Mesenchymal stem cell (in vitro differentiated cells and primary cell): ENCODE measurements at regions not wholly inside any gene's neighbourhood (a gene's known extent, or its start where the extent isn't known, plus 50 kb on each side); places are given as distances from the start of the nearest gene placed in this dataset.
"Not testable (repeated sequence)": the region's sequence is repeated elsewhere in the genome, so short reads cannot be mapped to it uniquely, and the experiment has no call there.

ENCODE experiments used
- DNase-seq: peaks from one replicate; pipeline ENCODE4 v3.0.0-alpha.2; 2013
- H2AFZ ChIP-seq: one replicate; pipeline ENCODE4 v1.6.1; 2013; ENCODE audit warnings: low read depth, mild to moderate bottlenecking, control low read depth, inconsistent platforms, low read length, moderate library complexity
- H2AK5ac ChIP-seq: 2 replicates; pipeline ENCODE4 v1.6.1; 2013; ENCODE audit warnings: low read length, moderate library complexity, mild to moderate bottlenecking, inconsistent platforms; ENCODE audit not compliant: severe bottlenecking
- H2BK120ac ChIP-seq: one replicate; pipeline ENCODE4 v1.6.1; 2013; ENCODE audit warnings: low read depth, mild to moderate bottlenecking, inconsistent platforms, low read length, moderate library complexity
- H2BK12ac ChIP-seq, 2 experiments: one replicate each; pipeline ENCODE4 v1.6.1; 2013; ENCODE audit warnings: inconsistent platforms in 2 of 2, low read length in 2 of 2, mild to moderate bottlenecking in 2 of 2, moderate library complexity in 2 of 2, control low read depth in 1 of 2
- H2BK15ac ChIP-seq: one replicate; pipeline ENCODE4 v1.6.1; 2013; ENCODE audit warnings: mild to moderate bottlenecking, low read depth, inconsistent platforms; ENCODE audit not compliant: poor library complexity, severe bottlenecking
- H2BK5ac ChIP-seq: 2 replicates; pipeline ENCODE4 v1.6.1; 2013; ENCODE audit warnings: low read depth, mild to moderate bottlenecking, low read length, control low read depth, inconsistent platforms; ENCODE audit not compliant: poor library complexity, severe bottlenecking
- H3K14ac ChIP-seq, 2 experiments: one replicate each; pipeline ENCODE4 v1.6.1; 2013; ENCODE audit warnings: inconsistent platforms in 2 of 2, low read length in 2 of 2, control low read depth in 1 of 2, mild to moderate bottlenecking in 1 of 2, moderate library complexity in 1 of 2
- H3K18ac ChIP-seq, 2 experiments: one replicate each; pipeline ENCODE4 v1.6.1; 2013; ENCODE audit warnings: inconsistent platforms in 2 of 2, low read length in 2 of 2, control low read depth in 1 of 2, low read depth in 1 of 2, mild to moderate bottlenecking in 1 of 2
- H3K23ac ChIP-seq, 2 experiments: one replicate each; pipeline ENCODE4 v1.6.1; 2013; ENCODE audit warnings: inconsistent platforms in 2 of 2, low read length in 2 of 2, mild to moderate bottlenecking in 2 of 2, moderate library complexity in 2 of 2, control low read depth in 1 of 2
- H3K27ac ChIP-seq: 2 replicates; pipeline ENCODE4 v1.5.1; 2013; ENCODE audit warnings: mild to moderate bottlenecking, moderate library complexity, low read length, control low read depth, inconsistent platforms; ENCODE audit not compliant: poor library complexity, severe bottlenecking
- H3K27me3 ChIP-seq, 2 experiments: 2 replicates each; pipeline versions ENCODE4 v1.6.1 to v1.7.0; 2013; ENCODE audit warnings: low read length in 2 of 2, mild to moderate bottlenecking in 2 of 2, moderate library complexity in 2 of 2, control low read depth in 1 of 2, inconsistent platforms in 1 of 2; ENCODE audit not compliant: control insufficient read depth in 1 of 2, insufficient read depth in 1 of 2
- H3K36me3 ChIP-seq, 2 experiments: 2 replicates each; pipeline versions ENCODE4 v1.6.1 to v1.7.0; 2013; ENCODE audit warnings: low read length in 2 of 2, control low read depth in 1 of 2, inconsistent platforms in 1 of 2, low read depth in 1 of 2, mild to moderate bottlenecking in 1 of 2; ENCODE audit not compliant: insufficient read depth in 2 of 2, control insufficient read depth in 1 of 2
- H3K4ac ChIP-seq, 2 experiments: one replicate each; pipeline ENCODE4 v1.6.1; 2013; ENCODE audit warnings: inconsistent platforms in 2 of 2, low read length in 2 of 2, mild to moderate bottlenecking in 2 of 2, moderate library complexity in 2 of 2, control low read depth in 1 of 2, low read depth in 1 of 2
- H3K4me1 ChIP-seq: 2 replicates; pipeline ENCODE4 v1.6.1; 2013; ENCODE audit warnings: low read depth, low read length, control low read depth; ENCODE audit not compliant: control insufficient read depth, insufficient read depth
- H3K4me2 ChIP-seq: 2 replicates; pipeline ENCODE4 v1.6.1; 2013; ENCODE audit warnings: low read length, mild to moderate bottlenecking, inconsistent platforms; ENCODE audit not compliant: poor library complexity, severe bottlenecking
- H3K4me3 ChIP-seq, 2 experiments: 2 replicates each; pipeline versions ENCODE4 v1.5.1 to v1.7.0; 2013; ENCODE audit warnings: low read length in 2 of 2, mild to moderate bottlenecking in 2 of 2, control low read depth in 1 of 2, low read depth in 1 of 2; ENCODE audit not compliant: insufficient read depth in 1 of 2
- H3K79me1 ChIP-seq: replicated peaks from 2 replicates; pipeline ENCODE4 v1.6.1; 2013; ENCODE audit warnings: mild to moderate bottlenecking, control low read depth, low read length, inconsistent platforms; ENCODE audit not compliant: poor library complexity, severe bottlenecking
- H3K9ac ChIP-seq: 2 replicates; pipeline ENCODE4 v1.7.0; 2013; ENCODE audit warnings: mild to moderate bottlenecking, low read length, moderate library complexity
- H3K9me3 ChIP-seq: 2 replicates; pipeline ENCODE4 v1.7.0; 2013; ENCODE audit warnings: mild to moderate bottlenecking, low read length; ENCODE audit not compliant: control insufficient read depth
- H4K8ac ChIP-seq: one replicate; pipeline ENCODE4 v1.6.1; 2013; ENCODE audit warnings: inconsistent platforms, mild to moderate bottlenecking, low read length, moderate library complexity
- H4K91ac ChIP-seq: one replicate; pipeline ENCODE4 v1.6.1; 2013; ENCODE audit warnings: mild to moderate bottlenecking, low read length, inconsistent platforms
- whole genome bisulfite sequencing: methylation state at CpG from one replicate; pipeline ENCODE4 v1.1.7; 2013; ENCODE audit warnings: mixed read lengths; 5-methylcytosine and 5-hydroxymethylcytosine counted together

DNA sequence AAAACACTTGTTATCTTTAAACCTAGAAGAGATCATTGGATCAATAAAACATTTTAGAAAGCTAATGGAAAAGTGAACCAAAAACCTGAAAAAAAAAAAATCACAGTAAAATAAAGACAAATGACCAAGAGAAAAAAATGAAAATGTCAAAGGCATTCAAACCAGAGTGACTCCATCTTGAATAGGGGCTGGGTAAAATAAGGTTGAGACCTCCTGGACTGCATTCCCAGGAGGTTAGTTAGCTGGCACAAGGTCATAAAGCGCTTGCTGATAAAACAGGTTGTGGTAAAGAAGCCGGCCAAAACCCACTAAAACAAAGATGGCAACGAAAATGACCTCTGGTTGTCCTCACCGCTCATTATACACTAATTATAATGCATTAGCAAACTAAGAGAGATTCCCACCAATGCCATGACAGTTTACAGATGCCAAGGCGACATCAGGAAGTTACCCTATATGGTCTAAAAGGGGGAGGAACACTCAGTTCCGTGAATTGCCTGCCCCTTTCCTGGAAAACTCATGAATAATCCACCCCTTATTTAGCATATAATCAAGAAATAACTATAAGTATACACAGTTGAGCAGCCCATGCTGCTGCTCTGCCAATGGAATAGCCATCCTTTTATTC, 116.7 kb upstream of the NEK6 start:
- no peak overlapping the region for H2BK12ac ChIP-seq
- no peak overlapping the region for H3K4me2 ChIP-seq
- H2AK5ac ChIP-seq: no peak overlapping the region
- no peak overlapping the region for H2AFZ ChIP-seq
- peak; percentile 53 for DNase-seq
- no peak overlapping the region for H3K27ac ChIP-seq
- no peak overlapping the region for H2BK15ac ChIP-seq
- H3K4ac ChIP-seq: no peak overlapping the region
- H3K79me1 ChIP-seq: no peaks in the 10 kb centered on the region
- H3K18ac ChIP-seq: no peak overlapping the region
- H3K9me3 ChIP-seq: no peaks in the 10 kb centered on the region
- H2BK120ac ChIP-seq: no peak overlapping the region
- H4K91ac ChIP-seq: no peak overlapping the region
- no peak overlapping the region for H3K23ac ChIP-seq
- no peaks in the 10 kb centered on the region for H3K36me3 ChIP-seq
- peaks cover 5% of the 10 kb centered on the region for H3K4me1 ChIP-seq
- H4K8ac ChIP-seq: no peak overlapping the region
- no peak overlapping the region for H3K14ac ChIP-seq
- no peak overlapping the region for H3K4me3 ChIP-seq
- H3K27me3 ChIP-seq: no peaks in the 10 kb centered on the region
- no peak overlapping the region for H2BK5ac ChIP-seq
- WGBS: 89% methylated on average over 6 of the region's 6 CpGs
- H3K9ac ChIP-seq: no peak overlapping the region

GRCh38 chr9:124144561-124145123, 113.1 kb upstream of the NEK6 start:
- H2BK5ac ChIP-seq, H3K27me3 ChIP-seq, H4K91ac ChIP-seq, H3K4me3 ChIP-seq, H3K79me1 ChIP-seq, H3K27ac ChIP-seq, H3K4ac ChIP-seq, H3K14ac ChIP-seq, H3K4me2 ChIP-seq, H3K9me3 ChIP-seq, H2AK5ac ChIP-seq, H3K18ac ChIP-seq, H2BK120ac ChIP-seq, H3K23ac ChIP-seq, H3K9ac ChIP-seq, H3K4me1 ChIP-seq, H2AFZ ChIP-seq, H4K8ac ChIP-seq, H3K36me3 ChIP-seq, H2BK15ac ChIP-seq: not testable (repeated sequence)
- 58% methylated on average over 9 of the region's 10 CpGs for WGBS
- H2BK12ac ChIP-seq: peak overlapping the region in 1 of 2 experiments; percentile 88
- DNase-seq: peak; percentile 68

- peak; percentile 30 for DNase-seq
- no peak overlapping the region for H3K9ac ChIP-seq
- H3K23ac ChIP-seq: no peak overlapping the region
- no peak overlapping the region for H3K4me2 ChIP-seq
- H3K4me1 ChIP-seq: peaks cover 2% of the 10 kb centered on the region
- no peak overlapping the region for H2AFZ ChIP-seq
- H3K27ac ChIP-seq: no peak overlapping the region
- no peak overlapping the region for H2BK15ac ChIP-seq
- H4K8ac ChIP-seq: no peak overlapping the region
- H2BK120ac ChIP-seq: no peak overlapping the region
- no peak overlapping the region for H4K91ac ChIP-seq
- H3K9me3 ChIP-seq: no peaks in the 10 kb centered on the region
- 94% methylated on average over 2 of the region's 4 CpGs for WGBS
- no peak overlapping the region for H3K18ac ChIP-seq
- H3K4ac ChIP-seq: no peak overlapping the region
- no peak overlapping the region for H2AK5ac ChIP-seq
- H3K14ac ChIP-seq: no peak overlapping the region
- no peak overlapping the region for H2BK12ac ChIP-seq
- no peak overlapping the region for H2BK5ac ChIP-seq
- H3K4me3 ChIP-seq: no peak overlapping the region
- no peaks in the 10 kb centered on the region for H3K79me1 ChIP-seq
- H3K36me3 ChIP-seq: no peaks in the 10 kb centered on the region
- H3K27me3 ChIP-seq: peaks cover 1 to 5% of the 10 kb centered on the region in 2 experiments
Measured at GRCh38 chr9:124146031-124146561, 111.7 kb upstream of the NEK6 start.

DNA sequence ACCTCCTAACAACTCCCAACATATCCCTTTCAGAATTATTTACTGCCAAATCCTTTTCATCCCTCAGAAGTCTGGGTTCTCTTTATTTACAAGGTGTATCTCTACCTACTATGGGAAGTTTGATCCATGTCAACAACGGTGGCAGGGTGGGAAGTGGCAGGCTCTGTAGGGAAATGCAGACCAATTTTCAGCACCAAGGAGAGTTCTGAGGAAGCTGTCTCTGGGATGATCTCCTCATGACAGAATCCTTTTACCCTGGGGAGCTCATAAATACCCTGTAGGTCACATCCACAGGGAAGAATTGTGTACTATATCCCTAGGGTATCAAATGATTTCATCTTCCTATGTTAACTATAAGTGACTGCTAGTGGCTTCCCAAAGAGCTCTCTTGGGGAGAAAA, 107.8 kb upstream of the NEK6 start:
- no peak overlapping the region for H2BK15ac ChIP-seq
- no peak overlapping the region for H2AK5ac ChIP-seq
- H3K27ac ChIP-seq: no peak overlapping the region
- peak; percentile 38 for DNase-seq
- H3K23ac ChIP-seq: no peak overlapping the region
- H3K79me1 ChIP-seq: no peaks in the 10 kb centered on the region
- H2AFZ ChIP-seq: no peak overlapping the region
- no peak overlapping the region for H3K4me3 ChIP-seq
- H3K18ac ChIP-seq: no peak overlapping the region
- H4K8ac ChIP-seq: no peak overlapping the region
- no peak overlapping the region for H3K14ac ChIP-seq
- H3K9ac ChIP-seq: no peak overlapping the region
- no peak overlapping the region for H3K4ac ChIP-seq
- H3K36me3 ChIP-seq: no peaks in the 10 kb centered on the region
- peaks cover 3% of the 10 kb centered on the region for H3K9me3 ChIP-seq
- no peaks in the 10 kb centered on the region for H3K4me1 ChIP-seq
- H2BK120ac ChIP-seq: no peak overlapping the region
- no peak overlapping the region for H2BK5ac ChIP-seq
- no peak overlapping the region for H3K4me2 ChIP-seq
- no peak overlapping the region for H2BK12ac ChIP-seq
- no peak overlapping the region for H4K91ac ChIP-seq
- H3K27me3 ChIP-seq: peaks cover 12 to 13% of the 10 kb centered on the region in 2 experiments
- WGBS: no CpG with 5 or more reads among the region's 1 CpG
